PC-9 (cell line): ENCODE measurements at regions not wholly inside any gene's neighbourhood (a gene's known extent, or its start where the extent isn't known, plus 50 kb on each side); places are given as distances from the start of the nearest gene placed in this dataset.

Experiments used
- BruUV-seq: library from RNA; stranded (reverse); fragments of 400-500 nt; replicated peaks from 2 replicates; lab custom pipeline; 2021; lab: Mats Ljungman, UMichigan
- CTCF ChIA-PET: fragments of 300-600 bp; sonication (Branson Sonifier 250); formaldehyde crosslinking; loops from one replicate; lab custom pipeline; 2022; ENCODE audit warnings: antibody characterized with exemption; lab: Charles Lee
- POLR2A ChIA-PET: fragments of 300-600 bp; sonication (Branson Sonifier 250); formaldehyde crosslinking; loops from one replicate; lab custom pipeline; 2022; ENCODE audit warnings: antibody characterized with exemption; ENCODE audit not compliant: unreplicated experiment; lab: Charles Lee
- DNase-seq, 2 experiments: peaks; one replicate each; pipeline versions ENCODE4 v3.0.0 to v3.0.0-alpha.2; 2015 to 2022; ENCODE audit warnings: mixed read lengths in 1 of 2
- H2AFZ ChIP-seq: fragments of 200-600 bp; sonication (generic); 2 replicates; pipeline ENCODE4 v1.8.1; 2017; ENCODE audit warnings: antibody characterized with exemption
- H3F3A ChIP-seq: fragments of 200-600 bp; sonication (generic); 2 replicates; pipeline ENCODE4 v1.8.1; 2017; ENCODE audit warnings: antibody characterized with exemption, mild to moderate bottlenecking, low read depth; ENCODE audit not compliant: insufficient read depth
- H3K27ac ChIP-seq: fragments of 200-600 bp; sonication (generic); 2 replicates; pipeline ENCODE4 v1.6.1; 2016; ENCODE audit warnings: mixed run types
- H3K27me3 ChIP-seq: fragments of 200-600 bp; sonication (generic); 2 replicates; pipeline ENCODE4 v1.6.1; 2016; ENCODE audit warnings: low read depth, mixed run types; ENCODE audit not compliant: insufficient read depth
- H3K36me3 ChIP-seq: fragments of 200-600 bp; sonication (generic); 2 replicates; pipeline ENCODE4 v1.6.1; 2016; ENCODE audit warnings: low read depth, mixed run types
- H3K4me1 ChIP-seq: fragments of 200-600 bp; sonication (generic); replicated peaks from 2 replicates; pipeline ENCODE4 v1.6.1; 2016; ENCODE audit warnings: mixed run types; ENCODE audit not compliant: insufficient read depth
- H3K4me2 ChIP-seq: fragments of 200-600 bp; sonication (generic); 2 replicates; pipeline ENCODE4 v1.6.1; 2017; ENCODE audit warnings: mixed run types
- H3K4me3 ChIP-seq: fragments of 200-600 bp; sonication (generic); 2 replicates; pipeline ENCODE4 v1.6.1; 2016; ENCODE audit warnings: mixed run types
- H3K79me2 ChIP-seq: fragments of 200-600 bp; sonication (generic); 2 replicates; pipeline ENCODE4 v1.6.1; 2017; ENCODE audit warnings: low read depth, mixed run types
- H3K9me2 ChIP-seq: fragments of 200-600 bp; sonication (generic); 2 replicates; pipeline ENCODE4 v1.8.1; 2017; ENCODE audit warnings: mild to moderate bottlenecking; ENCODE audit not compliant: insufficient read depth
- H3K9me3 ChIP-seq: fragments of 200-600 bp; sonication (generic); 2 replicates; pipeline ENCODE4 v1.8.1; 2016; ENCODE audit warnings: low read depth; ENCODE audit not compliant: insufficient read depth
- H4K20me1 ChIP-seq: fragments of 200-600 bp; sonication (generic); 2 replicates; pipeline ENCODE4 v1.8.1; 2017; ENCODE audit not compliant: insufficient read depth
- EZH2 ChIP-seq: fragments of 200-600 bp; sonication (generic); IDR thresholded peaks from 2 replicates; pipeline ENCODE4 v1.8.0; 2017; ENCODE audit warnings: antibody characterized with exemption, low read depth
- intact Hi-C: fragments of 100-400 bp; cut with micrococcal nuclease; formaldehyde crosslinking; loops from one replicate; pipeline ENCODE4 v1.10.0; 2022; ENCODE audit not compliant: unreplicated experiment
- TF ChIP-seq, protein P1 (sequence below): fragments of 200-600 bp; sonication (generic); conservative IDR thresholded peaks from 2 replicates; pipeline ENCODE4 v1.6.1; 2017; ENCODE audit warnings: mixed run types, antibody characterized with exemption, mild to moderate bottlenecking, moderate library complexity

DNA sequence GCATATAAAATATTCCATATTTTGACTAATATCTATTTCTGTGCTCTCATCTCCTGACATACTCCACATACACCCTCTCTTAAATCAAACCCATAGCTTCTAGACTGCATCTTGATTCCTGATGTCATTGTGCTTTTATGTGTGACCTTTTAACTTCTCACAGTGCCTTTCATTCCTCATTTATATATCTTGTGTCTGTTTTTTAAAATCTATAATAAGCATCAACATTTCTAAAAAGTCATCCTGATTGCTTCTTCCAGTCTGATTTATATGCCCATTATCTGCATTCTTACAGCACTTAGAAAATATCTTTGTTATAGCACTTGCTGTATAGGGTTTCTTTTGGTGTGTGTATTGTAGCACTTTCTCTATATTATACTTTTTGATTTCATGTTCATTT lies 190.1 kb upstream of the ITM2A start:
- no peak overlapping the region for H3K4me3 ChIP-seq
- no peaks in the 10 kb centered on the region for H3K79me2 ChIP-seq
- no peaks in the 10 kb centered on the region for H4K20me1 ChIP-seq
- no peaks in the 10 kb centered on the region for H3K36me3 ChIP-seq
- H3K9me2 ChIP-seq = no peaks in the 10 kb centered on the region
- H3K9me3 ChIP-seq = no peaks in the 10 kb centered on the region
- intact Hi-C loops = no loop called here
- H3K4me1 ChIP-seq = no peaks in the 10 kb centered on the region
- BruUV-seq = no TSS peak
- no peak overlapping the region for H3K4me2 ChIP-seq
- no peaks in the 10 kb centered on the region for H3K27me3 ChIP-seq
- ChIA-PET CTCF (no interaction called here), POLR2A (no interaction called here)
- no peak for DNase-seq
- no peak overlapping the region for H3K27ac ChIP-seq
- TF ChIP-seq, protein P1, sequence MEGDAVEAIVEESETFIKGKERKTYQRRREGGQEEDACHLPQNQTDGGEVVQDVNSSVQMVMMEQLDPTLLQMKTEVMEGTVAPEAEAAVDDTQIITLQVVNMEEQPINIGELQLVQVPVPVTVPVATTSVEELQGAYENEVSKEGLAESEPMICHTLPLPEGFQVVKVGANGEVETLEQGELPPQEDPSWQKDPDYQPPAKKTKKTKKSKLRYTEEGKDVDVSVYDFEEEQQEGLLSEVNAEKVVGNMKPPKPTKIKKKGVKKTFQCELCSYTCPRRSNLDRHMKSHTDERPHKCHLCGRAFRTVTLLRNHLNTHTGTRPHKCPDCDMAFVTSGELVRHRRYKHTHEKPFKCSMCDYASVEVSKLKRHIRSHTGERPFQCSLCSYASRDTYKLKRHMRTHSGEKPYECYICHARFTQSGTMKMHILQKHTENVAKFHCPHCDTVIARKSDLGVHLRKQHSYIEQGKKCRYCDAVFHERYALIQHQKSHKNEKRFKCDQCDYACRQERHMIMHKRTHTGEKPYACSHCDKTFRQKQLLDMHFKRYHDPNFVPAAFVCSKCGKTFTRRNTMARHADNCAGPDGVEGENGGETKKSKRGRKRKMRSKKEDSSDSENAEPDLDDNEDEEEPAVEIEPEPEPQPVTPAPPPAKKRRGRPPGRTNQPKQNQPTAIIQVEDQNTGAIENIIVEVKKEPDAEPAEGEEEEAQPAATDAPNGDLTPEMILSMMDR = no peak
- TF ChIP-seq EZH2 = no peak
- H3F3A ChIP-seq = no peaks in the 10 kb centered on the region
- H2AFZ ChIP-seq = no peak overlapping the region

- Histone ChIP-seq H3K4me3 (no peak overlapping the region), H3K79me2 (no peaks in the 10 kb centered on the region), H4K20me1 (no peaks in the 10 kb centered on the region), H3F3A (no peaks in the 10 kb centered on the region), H3K27ac (no peak overlapping the region), H3K27me3 (no peaks in the 10 kb centered on the region), H2AFZ (no peak overlapping the region), H3K4me1 (no peaks in the 10 kb centered on the region), H3K9me3 (no peaks in the 10 kb centered on the region), H3K36me3 (no peaks in the 10 kb centered on the region), H3K9me2 (no peaks in the 10 kb centered on the region), H3K4me2 (no peak overlapping the region)
- POLR2A ChIA-PET = no interaction called here
- BruUV-seq = no TSS peak
- no peak for DNase-seq
- no peak for TF ChIP-seq EZH2
- TF ChIP-seq, protein P1 = no peak
- intact Hi-C loops = no loop called here
- CTCF ChIA-PET = no interaction called here
Observed at GRCh38 chrX:79556800-79557199, 189.7 kb upstream of the ITM2A start.

GRCh38 chrX:79530310-79531108 lies 163.4 kb upstream of the ITM2A start:
- ChIA-PET CTCF (no interaction called here), POLR2A (no interaction called here)
- Histone ChIP-seq H4K20me1 (no peaks in the 10 kb centered on the region), H3K4me1 (no peaks in the 10 kb centered on the region), H3K4me2 (no peak overlapping the region), H2AFZ (no peak overlapping the region), H3K27me3 (no peaks in the 10 kb centered on the region), H3F3A (no peaks in the 10 kb centered on the region), H3K79me2 (no peaks in the 10 kb centered on the region), H3K36me3 (no peaks in the 10 kb centered on the region), H3K9me3 (no peaks in the 10 kb centered on the region), H3K27ac (no peak overlapping the region), H3K4me3 (no peak overlapping the region), H3K9me2 (no peaks in the 10 kb centered on the region)
- TF ChIP-seq, protein P1 = no peak
- no peak for TF ChIP-seq EZH2
- DNase-seq = no peak
- intact Hi-C loops = no loop called here
- no TSS peak for BruUV-seq
